ENCODE measurements at regions not wholly inside any gene's neighbourhood (a gene's known extent, or its start where the extent isn't known, plus 50 kb on each side); places are given as distances from the start of the nearest gene placed in this dataset.

- TF ChIP-seq CTCF (optimal IDR thresholded peaks at IDR 0.05 in 1 of 3, IDR thresholded peaks at IDR 0.05 in 1 of 3, conservative IDR thresholded peaks at IDR 0.05 in 1 of 3; ENCODE audit: extremely low read depth in 1 of 3, insufficient read depth in 2 of 3, low read length in 3 of 3): no peak
- TF ChIP-seq EZH2 (IDR thresholded peaks at IDR 0.05; ENCODE audit: low read length): no peak
These were observed 274.2 kb upstream of the TARS1 start for GRCh38 chr5:33166522-33166921.
